ENCODE measurements at regions not wholly inside any gene's neighbourhood (a gene's known extent, or its start where the extent isn't known, plus 50 kb on each side); places are given as distances from the start of the nearest gene placed in this dataset.
"Not testable (repeated sequence)": the region's sequence is repeated elsewhere in the genome, so short reads cannot be mapped to it uniquely, and the experiment has no call there.

- TF ChIP-seq CTCF (conservative IDR thresholded peaks at IDR 0.05) (no peak), ZFX (IDR thresholded peaks at IDR 0.05) (no peak)
- no peak overlapping the region for H3K27ac ChIP-seq
These were observed 122.0 kb upstream of the SKOR2 start for GRCh38 chr18:47373465-47373864.

GRCh38 chr18:47370052-47370451, 118.6 kb upstream of the SKOR2 start:
- no peak for TF ChIP-seq CTCF (conservative IDR thresholded peaks at IDR 0.05)
- no peak for TF ChIP-seq ZFX (IDR thresholded peaks at IDR 0.05)
- no peak overlapping the region for H3K27ac ChIP-seq

- H3K27ac ChIP-seq = not testable (repeated sequence)
These were observed 102.6 kb upstream of the SKOR2 start for GRCh38 chr18:47354061-47354460.

- TF ChIP-seq ZFX (IDR thresholded peaks at IDR 0.05) (no peak), CTCF (conservative IDR thresholded peaks at IDR 0.05) (no peak)
- H3K27ac ChIP-seq = no peak overlapping the region
These were observed 94.6 kb upstream of the SKOR2 start for GRCh38 chr18:47346016-47346415.

GRCh38 chr18:47345291-47345690, 93.8 kb upstream of the SKOR2 start:
- no peak overlapping the region for H3K27ac ChIP-seq
- TF ChIP-seq CTCF (conservative IDR thresholded peaks at IDR 0.05) = 0 out of 2 replicates have a peak, but pooled peaks have one; percentile 4
- TF ChIP-seq ZFX (IDR thresholded peaks at IDR 0.05) = no peak

GRCh38 chr18:47343291-47343690, 91.8 kb upstream of the SKOR2 start:
- TF ChIP-seq CTCF (conservative IDR thresholded peaks at IDR 0.05) = no peak
- no peak for TF ChIP-seq ZFX (IDR thresholded peaks at IDR 0.05)
- H3K27ac ChIP-seq = no peak overlapping the region

- H3K27ac ChIP-seq = no peak overlapping the region
- TF ChIP-seq ZFX (IDR thresholded peaks at IDR 0.05) = no peak
- TF ChIP-seq CTCF (conservative IDR thresholded peaks at IDR 0.05) = no peak
These were observed 91.1 kb upstream of the SKOR2 start for GRCh38 chr18:47342566-47342965.

- TF ChIP-seq ZFX (IDR thresholded peaks at IDR 0.05) (no peak), CTCF (conservative IDR thresholded peaks at IDR 0.05) (no peak)
- no peak overlapping the region for H3K27ac ChIP-seq
These were observed 90.2 kb upstream of the SKOR2 start for GRCh38 chr18:47341678-47342077.
